ENCODE measurements at regions not wholly inside any gene's neighbourhood (a gene's known extent, or its start where the extent isn't known, plus 50 kb on each side); places are given as distances from the start of the nearest gene placed in this dataset.

DNA sequence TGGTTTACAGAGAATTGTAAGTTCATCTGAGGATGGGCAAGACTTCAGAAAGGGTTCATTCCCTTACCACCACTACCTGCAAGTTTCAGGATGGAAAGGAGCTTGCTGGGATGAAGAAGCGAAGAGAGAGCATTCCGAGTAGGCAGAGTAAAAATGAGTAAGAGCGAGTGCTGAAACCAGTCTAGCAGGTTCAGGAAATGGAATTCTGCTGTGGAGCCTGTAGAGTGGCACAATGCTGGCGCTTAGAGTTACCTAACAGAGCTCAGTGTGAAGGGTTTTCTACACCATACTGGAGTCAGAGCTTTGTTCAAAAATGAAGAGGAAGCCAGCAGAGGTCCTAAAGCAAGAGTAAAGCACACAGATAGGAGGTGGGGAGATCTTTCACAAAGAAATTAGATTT, 179.2 kb upstream of the ZC3H12C start:
- H3K4me3 Mint-ChIP-seq = no peak overlapping the region
- no peaks in the 10 kb centered on the region for H3K27me3 Mint-ChIP-seq (ENCODE audit: low read depth, poor library complexity)
- H3K9me3 Mint-ChIP-seq = peaks cover 3% of the 10 kb centered on the region
- no peaks in the 10 kb centered on the region for H3K36me3 Mint-ChIP-seq (ENCODE audit: low read depth)
- TF ChIP-seq, protein P1, sequence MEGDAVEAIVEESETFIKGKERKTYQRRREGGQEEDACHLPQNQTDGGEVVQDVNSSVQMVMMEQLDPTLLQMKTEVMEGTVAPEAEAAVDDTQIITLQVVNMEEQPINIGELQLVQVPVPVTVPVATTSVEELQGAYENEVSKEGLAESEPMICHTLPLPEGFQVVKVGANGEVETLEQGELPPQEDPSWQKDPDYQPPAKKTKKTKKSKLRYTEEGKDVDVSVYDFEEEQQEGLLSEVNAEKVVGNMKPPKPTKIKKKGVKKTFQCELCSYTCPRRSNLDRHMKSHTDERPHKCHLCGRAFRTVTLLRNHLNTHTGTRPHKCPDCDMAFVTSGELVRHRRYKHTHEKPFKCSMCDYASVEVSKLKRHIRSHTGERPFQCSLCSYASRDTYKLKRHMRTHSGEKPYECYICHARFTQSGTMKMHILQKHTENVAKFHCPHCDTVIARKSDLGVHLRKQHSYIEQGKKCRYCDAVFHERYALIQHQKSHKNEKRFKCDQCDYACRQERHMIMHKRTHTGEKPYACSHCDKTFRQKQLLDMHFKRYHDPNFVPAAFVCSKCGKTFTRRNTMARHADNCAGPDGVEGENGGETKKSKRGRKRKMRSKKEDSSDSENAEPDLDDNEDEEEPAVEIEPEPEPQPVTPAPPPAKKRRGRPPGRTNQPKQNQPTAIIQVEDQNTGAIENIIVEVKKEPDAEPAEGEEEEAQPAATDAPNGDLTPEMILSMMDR (IDR thresholded peaks at IDR 0.05) = no peak
- no peaks in the 10 kb centered on the region for H3K4me1 Mint-ChIP-seq
- no peak for DNase-seq
- H3K27ac Mint-ChIP-seq = no peak overlapping the region

DNA sequence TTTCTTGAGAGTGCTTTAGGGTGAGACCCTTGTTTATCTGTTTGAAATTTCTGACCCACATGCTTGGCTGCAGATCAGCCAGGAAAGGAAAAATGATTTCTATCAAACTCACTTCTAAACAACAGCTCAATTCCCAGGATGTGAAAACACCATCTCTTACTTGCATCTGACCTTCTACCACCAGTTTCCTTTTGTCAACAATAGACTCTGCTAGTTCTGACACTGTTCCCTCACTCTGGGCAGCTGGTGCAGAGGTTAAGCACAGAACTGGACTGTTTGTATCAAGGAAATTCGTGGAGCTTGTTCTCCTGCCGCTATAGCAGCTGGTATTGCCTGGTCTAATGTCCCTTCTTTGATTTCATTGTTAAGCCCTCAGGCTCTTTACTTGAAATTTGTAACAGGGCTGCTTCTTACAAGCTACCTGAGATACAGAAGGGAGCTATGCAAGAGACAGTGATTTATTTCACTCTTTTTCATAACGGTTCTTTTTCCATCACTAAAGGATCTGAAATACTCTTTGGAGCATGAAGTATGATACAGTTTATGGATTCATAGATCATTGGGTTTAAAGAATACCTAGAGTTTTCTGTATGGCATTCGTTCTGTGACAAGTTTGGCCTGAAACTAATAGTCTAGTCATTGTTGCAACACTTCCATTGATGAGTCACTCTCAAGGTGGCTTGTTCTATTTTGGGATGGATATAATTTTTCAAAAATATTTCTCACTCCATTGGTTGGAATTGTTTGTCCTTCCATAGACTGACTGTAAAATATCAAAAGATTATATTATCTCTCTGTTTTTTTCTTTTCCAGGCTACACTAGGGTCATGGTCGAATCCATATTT, 178.2 kb upstream of the ZC3H12C start:
- Mint-ChIP-seq H3K4me1 (no peaks in the 10 kb centered on the region), H3K4me3 (no peak overlapping the region), H3K36me3 (ENCODE audit: low read depth) (peaks cover 2% of the 10 kb centered on the region), H3K27ac (peak overlapping the region; percentile 78), H3K9me3 (peaks cover 8% of the 10 kb centered on the region), H3K27me3 (ENCODE audit: low read depth, poor library complexity) (peaks cover under 1% of the 10 kb centered on the region)
- DNase-seq = no peak
- TF ChIP-seq, protein P1 (IDR thresholded peaks at IDR 0.05) = no peak

DNA sequence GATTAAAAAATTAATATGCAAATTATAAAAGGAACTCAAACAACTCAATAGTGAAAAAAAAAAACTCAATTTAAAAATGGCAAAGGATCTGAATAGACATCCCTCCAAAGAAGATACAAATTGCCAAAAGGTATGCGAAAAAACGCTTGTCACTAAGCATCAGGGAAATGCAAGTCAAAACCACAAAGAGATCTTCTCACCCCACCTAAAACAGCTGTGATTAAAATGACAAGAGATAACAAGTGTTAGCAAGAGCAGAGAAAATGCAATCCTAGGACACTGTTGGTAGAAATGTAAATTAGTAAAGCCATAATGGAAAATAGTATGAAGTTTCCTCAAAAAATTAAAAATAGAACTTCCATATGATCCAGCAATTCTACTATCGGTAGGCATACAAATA, 166.3 kb upstream of the ZC3H12C start:
- TF ChIP-seq, protein P1 (IDR thresholded peaks at IDR 0.05) = no peak
- no peaks in the 10 kb centered on the region for H3K4me1 Mint-ChIP-seq
- H3K36me3 Mint-ChIP-seq (ENCODE audit: low read depth) = peaks cover 18% of the 10 kb centered on the region
- peaks cover 48% of the 10 kb centered on the region for H3K9me3 Mint-ChIP-seq
- no peak overlapping the region for H3K27ac Mint-ChIP-seq
- H3K4me3 Mint-ChIP-seq = no peak overlapping the region
- no peaks in the 10 kb centered on the region for H3K27me3 Mint-ChIP-seq (ENCODE audit: low read depth, poor library complexity)
- DNase-seq = no peak

DNA sequence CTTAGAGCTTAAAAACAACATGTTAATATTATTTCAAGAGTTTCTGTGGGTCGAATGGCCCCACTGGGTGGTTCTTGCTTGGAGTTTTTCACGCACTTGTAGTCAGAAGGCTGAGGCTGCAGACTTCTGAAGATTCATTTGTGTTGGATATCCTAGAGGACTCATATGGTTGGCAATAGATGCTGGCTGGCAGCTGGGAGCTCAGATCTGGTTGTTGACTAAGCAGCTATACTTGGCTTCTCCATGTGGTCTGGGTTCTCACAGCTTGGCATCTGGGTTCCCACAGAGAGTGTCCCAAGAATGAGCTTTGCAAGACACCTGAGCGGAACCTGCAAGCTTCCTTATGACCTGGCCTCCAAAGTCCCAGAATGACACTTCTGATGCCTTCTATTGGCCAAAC, 163.9 kb upstream of the ZC3H12C start:
- Mint-ChIP-seq H3K9me3 (peaks cover 33% of the 10 kb centered on the region), H3K36me3 (ENCODE audit: low read depth) (peaks cover 15% of the 10 kb centered on the region), H3K4me1 (no peaks in the 10 kb centered on the region), H3K4me3 (no peak overlapping the region), H3K27me3 (ENCODE audit: low read depth, poor library complexity) (no peaks in the 10 kb centered on the region), H3K27ac (no peak overlapping the region)
- TF ChIP-seq, protein P1 (IDR thresholded peaks at IDR 0.05) = no peak
- DNase-seq = no peak

DNA sequence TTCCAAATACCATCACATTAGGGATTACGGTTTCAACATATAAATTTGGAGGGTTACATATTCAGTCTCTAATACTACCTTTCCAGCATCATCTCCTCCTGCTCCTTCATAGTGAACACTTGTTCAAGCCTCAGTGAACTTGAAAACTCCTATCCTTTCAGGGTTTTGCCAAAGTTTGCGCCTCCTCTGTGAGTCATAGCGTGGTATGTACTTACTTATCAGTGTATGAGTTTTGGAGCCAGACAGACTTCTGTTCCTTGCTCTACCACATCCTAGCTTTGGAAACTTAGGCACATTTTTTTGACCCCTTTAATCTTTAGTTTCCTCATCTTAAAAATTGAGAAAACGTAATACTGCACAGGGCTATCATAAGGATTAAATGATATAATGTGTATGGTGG, 160.1 kb upstream of the ZC3H12C start:
- Mint-ChIP-seq H3K4me1 (no peaks in the 10 kb centered on the region), H3K4me3 (no peak overlapping the region), H3K36me3 (ENCODE audit: low read depth) (no peaks in the 10 kb centered on the region), H3K9me3 (no peaks in the 10 kb centered on the region), H3K27ac (no peak overlapping the region), H3K27me3 (ENCODE audit: low read depth, poor library complexity) (no peaks in the 10 kb centered on the region)
- no peak for DNase-seq
- TF ChIP-seq, protein P1 (IDR thresholded peaks at IDR 0.05) = no peak

DNA sequence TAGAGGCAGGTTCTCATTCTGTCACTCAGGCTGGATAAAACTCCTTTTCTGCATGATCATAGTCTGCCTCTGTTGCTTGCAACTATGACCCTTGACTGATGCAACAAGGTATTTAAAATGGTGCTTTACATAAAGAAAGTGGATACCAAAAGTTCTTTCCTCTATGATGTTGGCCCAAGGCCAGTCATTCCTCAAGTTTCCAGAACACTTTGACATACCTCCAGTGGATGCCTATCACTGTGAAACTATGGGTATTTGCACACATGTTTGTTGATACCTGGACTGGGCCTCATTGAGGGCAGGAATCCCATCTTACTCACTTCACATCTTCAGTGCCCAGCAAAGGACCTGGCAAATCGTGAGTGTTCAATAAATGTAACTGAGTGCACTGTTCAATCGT, 159.0 kb upstream of the ZC3H12C start:
- TF ChIP-seq, protein P1 (IDR thresholded peaks at IDR 0.05) = no peak

More for the DNA sequence above, 159.0 kb upstream of the ZC3H12C start:
- Mint-ChIP-seq H3K27me3 (ENCODE audit: low read depth, poor library complexity) (no peaks in the 10 kb centered on the region), H3K27ac (no peak overlapping the region), H3K4me1 (no peaks in the 10 kb centered on the region), H3K4me3 (no peak overlapping the region), H3K36me3 (ENCODE audit: low read depth) (no peaks in the 10 kb centered on the region), H3K9me3 (no peaks in the 10 kb centered on the region)
- DNase-seq = no peak
